ENCODE measurements at regions not wholly inside any gene's neighbourhood (a gene's known extent, or its start where the extent isn't known, plus 50 kb on each side); places are given as distances from the start of the nearest gene placed in this dataset.
"Not testable (repeated sequence)": the region's sequence is repeated elsewhere in the genome, so short reads cannot be mapped to it uniquely, and the experiment has no call there.

GRCh38 chr2:207332480-207333212 is 166.9 kb upstream of the KLF7 start:
- no peak for DNase-seq

- no peak for DNase-seq
Observed at GRCh38 chr2:207333599-207334300, 168.0 kb upstream of the KLF7 start.

- DNase-seq: no peak
Observed at GRCh38 chr2:207334301-207334623, 168.5 kb upstream of the KLF7 start.

- DNase-seq: peak; percentile 72
Observed at GRCh38 chr2:207334624-207335371, 169.1 kb upstream of the KLF7 start.

GRCh38 chr2:207337234-207338219 is 171.8 kb upstream of the KLF7 start:
- no peak for DNase-seq

GRCh38 chr2:207338220-207338607 is 172.5 kb upstream of the KLF7 start:
- no peak for DNase-seq

GRCh38 chr2:207338610-207339009 is 172.9 kb upstream of the KLF7 start:
- no peak for DNase-seq

GRCh38 chr2:207341112-207341750 is 175.5 kb upstream of the KLF7 start:
- DNase-seq: peak; percentile 57

GRCh38 chr2:207341804-207342203 is 176.1 kb upstream of the KLF7 start:
- no peak for DNase-seq

- DNase-seq: not testable (repeated sequence)
Observed at GRCh38 chr2:207344596-207345394, 179.0 kb upstream of the KLF7 start.

- no peak for DNase-seq
Observed at GRCh38 chr2:207351171-207351570, 178.6 kb upstream of the CREB1 start.

- no peak for DNase-seq
Observed at GRCh38 chr2:207352978-207353671, 176.6 kb upstream of the CREB1 start.

- no peak for DNase-seq
Observed at GRCh38 chr2:207353836-207354235, 175.9 kb upstream of the CREB1 start.

- no peak for DNase-seq
Observed at GRCh38 chr2:207354462-207354861, 175.3 kb upstream of the CREB1 start.

GRCh38 chr2:207356567-207356966 is 173.2 kb upstream of the CREB1 start:
- no peak for DNase-seq

- no peak for DNase-seq
Observed at GRCh38 chr2:207357216-207357615, 172.5 kb upstream of the CREB1 start.

GRCh38 chr2:207362716-207363115 is 167.0 kb upstream of the CREB1 start:
- no peak for DNase-seq

- DNase-seq: no peak
Observed at GRCh38 chr2:207363761-207364290, 165.9 kb upstream of the CREB1 start.

- no peak for DNase-seq
Observed at GRCh38 chr2:207370646-207371045, 159.1 kb upstream of the CREB1 start.

- no peak for DNase-seq
Observed at GRCh38 chr2:207371877-207372276, 157.9 kb upstream of the CREB1 start.

Measured in eye (tissue), 1 donor.